ENCODE measurements at regions not wholly inside any gene's neighbourhood (a gene's known extent, or its start where the extent isn't known, plus 50 kb on each side); places are given as distances from the start of the nearest gene placed in this dataset.

- H3K4me1 Mint-ChIP-seq (ENCODE audit: unreplicated experiment) = peaks cover 6% of the 10 kb centered on the region
- no peaks in the 10 kb centered on the region for H3K9me3 Mint-ChIP-seq
- no peaks in the 10 kb centered on the region for H3K27me3 Mint-ChIP-seq
- no peak overlapping the region for H3K27ac Mint-ChIP-seq
- DNase-seq (ENCODE audit: extremely low spot score, unreplicated experiment) = no peak
- TF ChIP-seq, protein P1, sequence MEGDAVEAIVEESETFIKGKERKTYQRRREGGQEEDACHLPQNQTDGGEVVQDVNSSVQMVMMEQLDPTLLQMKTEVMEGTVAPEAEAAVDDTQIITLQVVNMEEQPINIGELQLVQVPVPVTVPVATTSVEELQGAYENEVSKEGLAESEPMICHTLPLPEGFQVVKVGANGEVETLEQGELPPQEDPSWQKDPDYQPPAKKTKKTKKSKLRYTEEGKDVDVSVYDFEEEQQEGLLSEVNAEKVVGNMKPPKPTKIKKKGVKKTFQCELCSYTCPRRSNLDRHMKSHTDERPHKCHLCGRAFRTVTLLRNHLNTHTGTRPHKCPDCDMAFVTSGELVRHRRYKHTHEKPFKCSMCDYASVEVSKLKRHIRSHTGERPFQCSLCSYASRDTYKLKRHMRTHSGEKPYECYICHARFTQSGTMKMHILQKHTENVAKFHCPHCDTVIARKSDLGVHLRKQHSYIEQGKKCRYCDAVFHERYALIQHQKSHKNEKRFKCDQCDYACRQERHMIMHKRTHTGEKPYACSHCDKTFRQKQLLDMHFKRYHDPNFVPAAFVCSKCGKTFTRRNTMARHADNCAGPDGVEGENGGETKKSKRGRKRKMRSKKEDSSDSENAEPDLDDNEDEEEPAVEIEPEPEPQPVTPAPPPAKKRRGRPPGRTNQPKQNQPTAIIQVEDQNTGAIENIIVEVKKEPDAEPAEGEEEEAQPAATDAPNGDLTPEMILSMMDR (conservative IDR thresholded peaks at IDR 0.05) = no peak
- no peaks in the 10 kb centered on the region for H3K36me3 Mint-ChIP-seq
- no peak overlapping the region for H3K4me3 Mint-ChIP-seq
Observed at GRCh38 chr5:103498800-103499551, 63.6 kb downstream of the NUDT12 start.

GRCh38 chr5:103498211-103498610, 64.4 kb downstream of the NUDT12 start:
- no peak for DNase-seq (ENCODE audit: extremely low spot score, unreplicated experiment)
- H3K27ac Mint-ChIP-seq = no peak overlapping the region
- H3K4me3 Mint-ChIP-seq = no peak overlapping the region

GRCh38 chr5:103497781-103498180, 64.8 kb downstream of the NUDT12 start:
- no peaks in the 10 kb centered on the region for H3K27me3 Mint-ChIP-seq
- H3K36me3 Mint-ChIP-seq = no peaks in the 10 kb centered on the region
- no peak overlapping the region for H3K4me3 Mint-ChIP-seq
- H3K4me1 Mint-ChIP-seq (ENCODE audit: unreplicated experiment) = peaks cover 6% of the 10 kb centered on the region
- TF ChIP-seq, protein P1 (conservative IDR thresholded peaks at IDR 0.05) = no peak
- H3K27ac Mint-ChIP-seq = no peak overlapping the region
- H3K9me3 Mint-ChIP-seq = no peaks in the 10 kb centered on the region
- no peak for DNase-seq (ENCODE audit: extremely low spot score, unreplicated experiment)

More at GRCh38 chr5:103498211-103498610, 64.4 kb downstream of the NUDT12 start:
- TF ChIP-seq, protein P1 (conservative IDR thresholded peaks at IDR 0.05) = no peak
- no peaks in the 10 kb centered on the region for H3K9me3 Mint-ChIP-seq
- H3K36me3 Mint-ChIP-seq = no peaks in the 10 kb centered on the region
- peaks cover 6% of the 10 kb centered on the region for H3K4me1 Mint-ChIP-seq (ENCODE audit: unreplicated experiment)
- H3K27me3 Mint-ChIP-seq = no peaks in the 10 kb centered on the region

- TF ChIP-seq, protein P1 (conservative IDR thresholded peaks at IDR 0.05) = no peak
- H3K27me3 Mint-ChIP-seq = peaks cover 6% of the 10 kb centered on the region
- no peak overlapping the region for H3K27ac Mint-ChIP-seq
- H3K36me3 Mint-ChIP-seq = no peaks in the 10 kb centered on the region
- no peaks in the 10 kb centered on the region for H3K9me3 Mint-ChIP-seq
- DNase-seq (ENCODE audit: extremely low spot score, unreplicated experiment) = no peak
- peaks cover 6% of the 10 kb centered on the region for H3K4me1 Mint-ChIP-seq (ENCODE audit: unreplicated experiment)
- H3K4me3 Mint-ChIP-seq = no peak overlapping the region
Observed at GRCh38 chr5:103490030-103490739, 72.4 kb downstream of the NUDT12 start.

- no peak overlapping the region for H3K4me3 Mint-ChIP-seq
Observed at GRCh38 chr5:103489307-103489706, 73.3 kb downstream of the NUDT12 start.

More at GRCh38 chr5:103489307-103489706, 73.3 kb downstream of the NUDT12 start:
- H3K9me3 Mint-ChIP-seq = no peaks in the 10 kb centered on the region
- no peak for DNase-seq (ENCODE audit: extremely low spot score, unreplicated experiment)
- peaks cover 6% of the 10 kb centered on the region for H3K27me3 Mint-ChIP-seq
- H3K27ac Mint-ChIP-seq = no peak overlapping the region
- H3K36me3 Mint-ChIP-seq = no peaks in the 10 kb centered on the region
- peaks cover 9% of the 10 kb centered on the region for H3K4me1 Mint-ChIP-seq (ENCODE audit: unreplicated experiment)
- TF ChIP-seq, protein P1 (conservative IDR thresholded peaks at IDR 0.05) = no peak
